Renal cortical epithelial cell (primary cell): ENCODE measurements at regions not wholly inside any gene's neighbourhood (a gene's known extent, or its start where the extent isn't known, plus 50 kb on each side); places are given as distances from the start of the nearest gene placed in this dataset.
"Not testable (repeated sequence)": the region's sequence is repeated elsewhere in the genome, so short reads cannot be mapped to it uniquely, and the experiment has no call there.

Experiments used
- DNase-seq: peaks from one replicate; pipeline ENCODE4 v3.0.0-alpha.2; 2011; ENCODE audit warnings: low read depth

DNA sequence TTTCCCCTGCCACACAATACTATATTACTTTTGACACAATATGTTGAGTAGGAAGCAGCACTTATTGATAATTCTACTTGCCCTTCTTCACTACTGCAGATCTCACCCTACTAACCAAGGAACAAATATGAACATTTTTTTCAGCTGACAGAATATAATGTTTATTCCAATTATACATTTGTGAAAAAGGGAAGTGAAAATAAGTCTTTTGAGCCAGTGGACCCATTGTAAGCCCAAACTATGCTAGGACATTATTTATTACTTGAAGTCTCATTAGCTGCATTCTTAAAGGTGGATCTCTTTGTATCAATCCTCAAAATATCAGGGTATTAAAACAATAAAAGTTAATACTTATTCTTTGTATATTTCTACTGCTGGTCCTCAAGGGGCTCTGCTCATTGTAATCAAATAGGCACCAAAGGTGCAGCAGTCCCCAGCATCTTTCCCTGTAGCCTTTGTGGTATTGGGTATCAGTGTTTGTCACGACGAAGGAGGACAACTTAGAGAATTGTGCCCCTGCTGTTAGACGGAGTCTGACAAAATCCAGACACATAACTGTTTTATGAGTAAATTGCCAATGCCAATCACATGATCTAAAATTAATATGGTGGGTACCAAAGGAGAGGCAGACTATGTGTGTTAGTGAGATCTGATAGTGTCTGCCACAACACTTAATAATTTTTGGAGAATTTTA, 453.5 kb upstream of the CDH9 start:
- no peak for DNase-seq

DNA sequence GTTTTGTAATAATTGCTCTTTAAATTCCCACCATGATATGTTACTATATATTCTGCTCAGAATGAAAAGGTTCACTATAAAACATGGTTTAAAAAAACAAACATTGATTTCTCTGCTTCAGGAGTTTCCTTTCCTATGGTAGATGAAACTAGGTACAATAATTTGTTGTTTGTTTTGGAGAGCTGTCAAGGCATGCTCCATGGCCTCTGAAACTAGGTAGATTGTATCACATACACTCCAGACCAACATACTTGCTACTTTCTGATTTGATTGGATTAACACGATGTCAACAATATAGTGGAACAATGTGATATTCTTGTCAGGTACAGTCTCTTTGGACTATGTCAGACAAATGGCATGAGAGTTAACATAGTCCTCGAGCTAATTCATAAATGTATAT, 452.7 kb upstream of the CDH9 start:
- peak; percentile 2 for DNase-seq

DNA sequence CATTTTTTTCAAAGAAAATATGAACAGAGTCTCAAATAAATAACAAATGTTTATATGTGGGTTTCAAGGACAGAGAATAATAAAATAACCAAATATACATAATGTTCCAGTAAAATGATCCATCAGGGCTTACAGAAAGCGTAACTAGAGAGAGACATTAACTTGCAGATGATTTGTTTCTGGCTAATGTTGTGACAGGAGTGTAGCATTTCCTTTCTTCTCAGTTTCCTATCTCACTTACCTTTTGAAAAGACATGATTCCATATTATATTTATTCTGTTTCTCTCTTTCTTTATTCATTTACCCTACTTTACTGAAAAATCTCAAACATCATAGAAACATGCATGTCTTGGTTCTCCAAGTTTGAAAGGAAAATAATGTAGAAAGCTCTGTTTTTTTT, 451.3 kb upstream of the CDH9 start:
- no peak for DNase-seq

DNA sequence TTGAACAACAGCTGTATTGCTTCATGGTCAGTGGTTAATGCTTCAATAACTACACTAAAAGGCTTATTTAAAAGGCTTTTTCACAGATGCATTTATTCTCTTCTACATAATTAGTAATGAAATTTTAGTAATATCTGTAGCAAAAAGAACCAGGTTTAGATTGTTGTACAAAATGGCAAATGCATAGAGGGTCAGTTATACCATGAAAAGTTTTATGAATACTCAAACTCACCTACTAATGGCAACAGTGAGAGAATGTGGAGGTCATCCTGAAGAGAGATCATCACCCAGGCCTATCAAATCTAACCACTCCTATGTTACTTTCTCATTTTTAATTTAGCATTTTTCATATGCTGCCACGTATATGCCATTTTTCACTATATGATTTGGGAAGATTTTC, 444.3 kb upstream of the CDH9 start:
- DNase-seq: no peak

DNA sequence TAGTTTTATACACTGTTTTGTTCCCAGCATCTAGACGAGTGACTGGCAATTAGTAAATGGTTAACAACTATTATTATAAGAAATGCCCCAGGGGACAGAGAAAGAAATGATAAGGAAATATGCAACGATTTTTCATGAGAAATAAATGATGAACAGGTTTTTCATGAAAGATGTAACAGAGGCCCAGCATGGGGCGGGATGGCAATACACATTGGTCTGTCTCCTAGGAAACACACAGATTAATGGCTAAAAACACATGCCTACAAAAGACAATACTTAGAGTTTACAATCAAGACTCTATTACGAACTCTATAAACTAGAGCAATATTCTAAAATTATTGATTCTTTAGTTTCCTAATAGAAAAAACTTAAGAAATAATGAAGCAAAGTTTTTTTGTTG, 441.5 kb upstream of the CDH9 start:
- DNase-seq: no peak

DNA sequence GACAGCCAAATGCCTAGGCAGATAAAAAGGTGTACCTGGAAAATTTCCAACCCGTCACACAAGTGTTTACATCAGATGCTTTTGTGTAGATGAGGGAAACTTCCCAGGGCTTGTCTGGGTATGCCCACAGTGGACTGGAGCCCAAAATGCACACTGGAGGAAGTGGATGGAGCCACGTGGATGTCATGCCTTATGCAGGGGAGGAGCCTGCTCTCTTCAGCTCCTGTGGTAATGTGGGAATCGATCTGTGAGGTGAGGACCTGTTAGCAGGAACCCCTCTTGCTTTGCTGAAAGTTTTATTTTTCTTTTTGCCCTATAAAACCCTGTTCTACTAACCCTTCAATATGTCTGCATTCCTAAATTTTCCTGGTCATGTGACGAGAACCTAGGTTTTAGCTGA, 439.2 kb upstream of the CDH9 start:
- no peak for DNase-seq

DNA sequence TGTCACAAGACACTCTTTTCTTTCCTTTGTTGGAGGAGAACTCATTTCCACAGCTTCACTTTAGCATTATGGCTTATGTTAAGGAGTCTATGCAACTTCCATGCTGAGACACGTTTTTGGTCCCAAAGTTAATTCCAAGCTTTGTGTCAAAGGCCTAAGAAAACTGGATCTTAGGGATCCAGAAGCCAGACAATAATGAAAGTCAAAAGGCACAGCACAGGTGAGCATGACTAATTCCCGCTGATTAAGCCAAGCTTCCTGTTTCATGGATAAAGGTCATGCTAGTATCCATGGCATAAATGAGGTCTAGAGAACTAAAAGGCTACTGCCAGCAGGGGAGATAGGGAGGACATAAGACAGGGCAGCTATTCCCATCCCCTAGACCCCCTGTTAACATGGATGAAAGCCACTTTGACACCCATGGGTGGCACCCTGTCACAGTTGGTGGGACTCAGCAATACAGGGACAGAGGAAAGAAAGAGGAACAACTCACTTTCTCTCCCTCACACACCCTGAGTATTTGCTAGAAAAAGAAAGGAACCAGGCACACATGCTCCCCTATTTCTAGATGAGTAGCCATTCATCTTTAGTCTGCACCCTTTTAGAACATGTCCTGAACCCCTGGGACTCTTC, 438.1 kb upstream of the CDH9 start:
- no peak for DNase-seq

DNA sequence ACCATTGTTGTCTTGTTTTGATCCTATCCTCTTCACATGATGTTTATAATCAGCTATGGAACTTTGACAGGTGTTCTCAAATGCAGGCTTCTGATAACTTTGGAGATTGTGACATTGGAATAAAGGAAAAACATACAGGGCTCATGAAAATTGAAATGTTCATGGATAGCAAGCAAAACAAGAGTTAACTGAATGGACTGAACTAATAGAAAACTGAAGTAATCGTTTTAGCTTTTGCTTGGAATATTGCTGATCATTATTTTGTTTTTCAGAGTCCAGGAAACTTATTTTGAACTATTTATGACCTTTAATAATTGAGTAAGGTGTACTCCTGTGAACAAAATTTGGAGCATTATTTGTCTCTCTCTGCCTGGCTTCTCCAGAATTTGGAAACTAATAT, 436.7 kb upstream of the CDH9 start:
- DNase-seq: no peak

DNA sequence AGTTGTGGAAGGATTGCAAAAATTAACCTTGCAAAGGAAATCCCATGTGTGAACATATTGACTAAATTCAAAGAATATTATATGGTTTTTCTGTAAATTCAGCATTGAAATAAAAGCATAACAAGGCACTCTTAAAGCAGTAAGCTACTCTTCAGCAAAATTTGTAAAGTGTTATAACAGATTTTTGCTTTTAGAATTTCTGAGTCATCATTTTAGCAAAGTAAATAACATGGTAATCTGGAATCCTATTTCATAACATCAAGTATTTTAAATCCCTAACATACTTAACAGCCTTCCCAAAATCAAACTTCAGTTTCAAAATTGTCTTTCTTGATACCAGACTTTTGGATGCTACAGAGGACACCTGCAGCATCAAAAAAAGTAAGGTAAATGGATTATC, 436.0 kb upstream of the CDH9 start:
- DNase-seq: no peak

DNA sequence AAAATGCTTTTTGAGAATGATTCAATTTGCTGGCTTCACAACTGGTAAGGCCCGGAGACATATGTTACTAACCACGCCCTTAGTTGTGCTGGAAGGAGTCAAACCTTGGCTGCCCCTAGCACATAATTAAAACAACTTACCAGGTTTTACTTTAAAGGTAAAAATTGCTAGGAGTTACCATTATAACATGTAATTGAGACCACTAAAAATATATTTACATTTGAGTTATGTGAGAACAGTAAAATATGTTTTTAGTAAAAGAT, 435.6 kb upstream of the CDH9 start:
- no peak for DNase-seq

DNA sequence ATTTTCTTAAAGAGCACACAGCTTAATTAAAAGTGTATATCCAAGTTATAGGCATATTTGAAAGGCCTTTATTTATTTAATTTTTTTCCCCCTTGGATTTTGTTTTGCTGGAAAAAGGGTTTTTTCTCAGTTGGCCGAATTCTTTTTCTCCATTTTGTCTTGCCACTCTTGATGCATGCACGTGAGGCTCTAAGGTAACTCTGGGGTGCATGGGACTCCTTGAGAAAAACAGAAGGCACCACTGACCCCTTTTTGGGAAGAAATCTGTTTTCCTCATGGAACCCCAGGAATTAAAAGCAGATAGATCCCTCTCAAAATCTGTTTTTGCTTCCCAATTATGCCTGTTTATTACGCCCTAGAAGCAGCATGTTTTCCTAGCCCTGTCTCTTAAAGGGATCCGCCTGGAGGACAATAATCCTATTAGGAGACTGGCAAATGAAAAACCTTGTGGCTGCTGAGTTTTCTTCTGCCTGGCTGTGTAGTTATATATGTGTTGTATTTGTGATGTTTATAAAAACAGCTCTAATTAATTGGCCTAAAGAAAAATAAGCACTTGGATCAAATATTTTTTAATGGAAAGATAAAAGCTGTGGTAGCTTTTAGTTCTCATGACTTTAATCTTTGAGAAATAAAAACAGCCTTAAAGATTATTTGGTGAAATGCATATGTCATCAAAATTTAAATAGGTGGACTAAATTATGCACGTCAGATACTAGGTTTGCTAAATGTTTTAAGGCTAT, 435.1 kb upstream of the CDH9 start:
- DNase-seq: no peak

DNA sequence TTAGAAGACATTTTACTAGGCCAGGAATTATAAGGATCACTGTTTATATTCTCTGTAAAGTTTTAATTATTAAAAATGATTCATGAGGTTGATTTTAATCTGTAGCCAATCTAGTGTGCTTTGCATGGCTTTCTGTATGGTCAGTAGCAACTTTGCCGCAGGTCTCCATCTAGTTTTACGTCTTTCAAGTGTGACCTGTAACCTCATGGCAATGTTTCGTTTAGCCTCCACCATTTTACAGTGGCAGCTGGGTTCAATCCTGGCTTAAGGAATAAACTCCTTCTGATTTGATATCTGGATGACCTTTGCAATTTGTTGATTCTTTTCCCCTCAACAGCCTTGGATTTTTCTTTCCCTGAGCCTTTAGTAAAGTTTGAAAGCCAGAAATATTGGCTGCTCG, 434.5 kb upstream of the CDH9 start:
- DNase-seq: no peak

DNA sequence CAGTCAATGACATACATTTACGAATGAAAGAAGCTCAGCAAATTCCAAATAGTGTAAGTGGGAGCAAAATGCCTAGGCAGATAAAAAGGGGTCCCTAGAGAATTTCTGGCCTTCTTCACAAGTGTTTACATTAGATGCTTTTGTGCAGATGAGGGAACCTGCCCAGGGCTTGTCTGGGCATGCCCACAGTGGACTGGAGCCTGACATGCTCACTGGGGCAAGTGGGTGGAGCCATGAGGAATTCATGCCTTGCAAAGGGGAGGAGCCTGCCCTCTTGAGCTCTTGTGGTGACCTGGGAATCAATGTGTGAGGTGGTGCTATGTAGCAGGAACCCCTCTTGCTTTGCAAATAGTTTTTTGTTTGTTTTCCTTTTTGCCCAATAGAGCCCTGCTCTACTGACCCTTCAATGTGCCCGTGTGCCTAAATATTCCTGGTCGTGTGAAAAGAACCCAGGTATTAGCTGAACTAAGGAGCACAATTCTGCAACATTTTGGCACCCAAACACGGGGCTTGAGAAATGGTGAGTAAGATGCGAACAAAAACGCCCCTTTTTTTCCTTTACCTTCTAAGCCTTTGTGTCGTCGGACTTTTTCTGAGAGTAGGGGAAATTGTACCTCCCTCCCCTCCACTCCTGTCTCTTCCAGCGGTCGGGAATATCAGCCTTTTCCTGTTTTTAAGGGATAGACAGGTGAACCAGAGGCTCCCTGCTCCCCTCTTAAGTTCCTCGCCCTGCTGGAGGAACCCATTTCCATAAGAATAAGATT, 433.8 kb upstream of the CDH9 start:
- DNase-seq: no peak

DNA sequence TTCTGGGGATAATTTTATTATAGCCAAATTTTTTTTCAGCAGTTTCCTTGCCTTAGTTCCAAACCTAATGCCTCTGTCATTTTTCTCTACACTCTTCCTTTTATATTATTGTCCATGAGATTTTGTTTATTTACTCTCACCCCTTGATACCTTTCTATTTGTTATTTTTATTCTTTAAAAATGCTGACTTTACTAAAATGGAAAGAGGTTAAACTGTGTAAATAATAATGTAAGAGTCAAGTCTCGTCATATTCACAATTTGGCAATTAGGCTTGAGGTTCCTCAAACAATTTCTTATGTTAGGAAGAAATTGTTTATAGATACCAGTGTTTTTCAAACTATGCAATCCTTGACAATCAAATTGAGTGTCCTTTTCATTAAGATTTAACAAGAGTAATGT, 428.6 kb upstream of the CDH9 start:
- no peak for DNase-seq

DNA sequence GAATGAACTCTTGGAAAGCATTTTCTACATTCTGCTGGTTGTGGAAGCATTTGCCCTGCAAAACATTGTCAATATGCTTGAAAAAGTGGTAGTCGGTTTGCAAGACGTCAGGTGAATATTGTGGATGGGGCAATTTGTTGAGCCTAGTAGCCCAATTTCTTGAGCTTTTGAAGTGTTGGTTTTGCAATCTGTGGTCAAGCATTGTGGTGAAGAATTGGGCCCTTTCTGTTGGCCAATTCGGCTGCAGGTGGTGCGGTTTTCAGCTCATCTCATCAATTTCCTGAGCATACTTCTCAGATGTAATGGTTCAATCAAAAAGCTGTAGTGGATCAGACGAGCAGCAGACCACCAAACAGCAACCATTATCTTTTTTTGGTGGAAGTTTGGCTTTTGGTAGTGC, 426.8 kb upstream of the CDH9 start:
- DNase-seq: no peak

DNA sequence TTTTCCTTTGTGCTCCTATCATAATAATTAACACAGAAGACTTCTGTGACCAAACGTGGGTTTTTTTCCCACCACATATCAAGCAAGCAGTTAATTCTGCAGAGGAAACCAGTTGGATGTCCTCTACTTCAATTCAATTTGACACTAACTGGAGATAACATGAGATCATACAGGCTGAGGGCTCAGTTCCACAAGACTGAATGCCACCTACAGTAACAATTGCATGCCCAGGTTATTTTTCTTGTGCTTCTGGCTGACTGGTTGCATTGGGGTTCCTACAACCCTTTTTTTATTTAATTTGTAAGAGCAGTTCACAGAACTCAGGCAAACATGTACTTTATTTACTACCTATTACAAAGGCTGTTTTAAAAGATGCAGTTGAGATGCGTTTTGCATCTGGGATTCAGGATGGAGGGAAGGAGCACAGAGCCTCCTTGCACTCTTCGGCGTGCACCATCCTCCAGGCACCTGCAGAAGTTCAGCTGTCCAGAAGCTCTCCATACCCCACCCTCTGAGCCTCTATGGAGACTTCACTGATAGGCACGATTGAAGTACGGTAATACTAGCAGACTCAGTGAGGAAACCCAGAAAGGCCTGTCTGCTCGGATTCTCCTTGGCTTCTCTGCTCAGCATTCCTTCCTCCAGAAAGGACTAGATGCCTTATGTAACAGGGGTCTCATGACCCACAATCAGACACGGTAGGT, 425.2 kb upstream of the CDH9 start:
- no peak for DNase-seq

DNA sequence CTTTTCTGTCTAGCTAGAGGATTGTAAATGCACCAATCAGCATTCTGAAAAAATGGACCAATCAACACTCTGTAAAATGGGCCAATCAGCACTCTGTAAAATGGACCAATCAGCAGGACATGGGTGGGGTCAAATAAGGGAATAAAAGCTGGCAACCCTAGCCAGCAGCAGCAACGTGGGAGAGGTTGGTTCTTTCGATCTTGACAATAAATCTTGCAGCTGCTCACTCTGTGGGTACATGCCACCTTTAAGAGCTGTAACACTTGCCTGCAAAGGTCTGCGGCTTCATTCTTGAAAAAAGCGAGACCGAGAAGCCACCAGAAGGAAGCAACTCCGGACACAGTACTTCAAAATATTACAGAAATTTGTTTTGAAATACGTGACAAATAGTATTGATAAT, 424.6 kb upstream of the CDH9 start:
- no peak for DNase-seq

DNA sequence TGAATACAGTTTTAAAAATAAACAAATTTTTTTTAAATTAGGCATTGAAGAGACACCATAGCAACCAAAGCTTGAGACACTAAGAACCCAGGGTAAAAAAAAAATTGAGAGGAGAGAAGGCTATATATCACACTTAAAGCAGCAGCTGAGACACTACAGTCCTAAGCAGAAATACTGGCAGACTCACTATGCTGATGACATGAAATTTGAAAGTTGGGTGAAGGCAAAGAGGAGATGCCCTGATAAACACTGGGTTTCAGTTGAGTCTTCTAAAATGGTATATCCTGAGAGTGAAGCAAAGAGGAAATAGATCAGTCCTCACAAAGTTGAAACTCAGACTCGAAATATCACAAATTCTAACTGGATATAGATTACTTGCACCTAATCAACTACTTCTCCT, 419.9 kb upstream of the CDH9 start:
- DNase-seq: no peak

DNA sequence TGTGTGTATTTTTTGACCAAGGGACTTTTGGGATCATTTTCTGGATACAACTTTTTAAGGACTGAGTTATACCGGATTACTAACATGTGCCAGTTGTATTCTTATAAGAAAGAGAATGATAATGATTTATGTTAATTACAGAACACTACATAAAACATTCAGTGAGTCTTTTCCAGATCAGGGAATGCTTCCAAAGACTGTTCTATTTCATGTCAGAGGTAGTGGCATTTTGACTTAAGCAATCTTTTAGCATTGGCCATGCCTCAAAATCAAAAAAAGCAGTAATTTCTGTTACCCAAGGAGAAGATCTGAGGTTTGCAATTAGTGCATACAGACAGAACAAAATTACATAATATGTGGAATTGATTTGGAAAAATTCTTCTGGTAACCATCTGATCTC, 413.0 kb upstream of the CDH9 start:
- DNase-seq: no peak

DNA sequence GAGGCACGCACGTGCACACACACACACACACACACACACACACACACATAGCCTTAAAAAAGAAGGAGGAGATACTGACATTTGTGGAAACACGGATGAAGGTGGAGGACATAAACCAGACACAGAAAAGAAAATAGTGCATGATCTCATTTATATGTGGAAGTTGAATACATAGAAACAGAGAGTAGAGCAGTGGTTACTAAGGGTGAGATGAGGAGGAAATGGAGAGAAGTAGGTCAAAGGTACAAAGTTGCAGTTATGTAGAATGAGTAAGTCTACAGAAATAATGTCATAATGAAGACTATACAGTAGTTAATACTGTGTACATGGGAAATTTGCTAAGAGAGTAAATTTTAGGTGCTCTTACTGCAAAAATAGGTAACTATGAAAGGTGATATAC, 412.2 kb upstream of the CDH9 start:
- DNase-seq: peak; percentile 25

DNA sequence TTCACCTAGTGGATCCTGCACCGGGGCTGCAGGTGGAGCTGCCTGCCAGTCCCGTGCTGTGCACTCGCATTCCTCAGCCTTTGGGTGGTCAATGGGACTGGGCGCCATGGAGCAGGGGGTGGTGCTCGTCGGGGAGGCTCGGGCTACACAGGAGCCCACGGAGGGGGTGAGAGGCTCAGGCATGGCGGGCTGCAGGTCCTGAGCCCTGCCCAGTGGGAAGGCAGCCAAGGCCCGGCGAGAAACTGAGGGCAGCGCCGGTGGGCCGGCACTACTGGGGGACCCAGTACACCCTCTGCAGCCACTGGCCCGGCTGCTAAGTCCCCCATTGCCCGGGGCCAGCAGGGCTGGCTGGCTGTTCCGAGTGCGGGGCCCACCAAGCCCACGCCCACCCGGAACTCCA, 401.0 kb upstream of the CDH9 start:
- DNase-seq: not testable (repeated sequence)

DNA sequence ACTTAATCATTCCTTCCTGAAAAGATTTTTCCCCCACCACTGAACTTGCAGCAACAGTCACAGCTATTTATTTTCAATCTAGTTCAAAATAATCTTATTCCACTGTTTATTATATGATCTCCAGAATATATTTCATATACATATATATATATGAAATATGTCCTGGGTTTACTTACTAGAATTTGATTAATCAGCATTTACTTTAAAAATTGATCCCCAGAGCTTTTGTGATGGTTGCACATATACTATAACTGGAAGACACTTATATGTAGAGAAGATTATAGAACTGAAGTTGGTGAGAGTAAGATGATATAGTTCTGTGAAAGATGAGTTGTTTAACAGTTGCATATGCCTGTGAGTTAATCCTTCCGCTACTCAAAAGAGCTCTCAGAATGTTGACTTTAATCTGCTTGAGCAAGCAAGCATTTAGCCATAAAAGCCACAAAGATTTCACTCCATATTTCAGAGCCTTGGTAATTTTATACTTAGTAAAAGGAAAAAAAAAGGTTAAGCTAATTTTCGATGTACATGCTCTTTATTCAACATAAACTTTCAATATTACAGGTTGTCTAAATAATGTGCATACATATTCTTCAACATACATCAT, 399.3 kb upstream of the CDH9 start:
- peak; percentile 77 for DNase-seq
